KMS-11 (cell line): ENCODE measurements at regions not wholly inside any gene's neighbourhood (a gene's known extent, or its start where the extent isn't known, plus 50 kb on each side); places are given as distances from the start of the nearest gene placed in this dataset.

Source experiments
- H2AFZ ChIP-seq: fragments of 200-600 bp; sonication (generic); 2 replicates; pipeline ENCODE4 v1.6.1; 2016; ENCODE audit warnings: antibody characterized with exemption, mixed run types, low read depth
- H3K27ac ChIP-seq: fragments of 200-600 bp; sonication (generic); 2 replicates; pipeline ENCODE4 v1.6.1; 2016; ENCODE audit warnings: mild to moderate bottlenecking, mixed run types
- H3K27me3 ChIP-seq: fragments of 200-600 bp; sonication (generic); 2 replicates; pipeline ENCODE4 v1.6.1; 2017; ENCODE audit warnings: mild to moderate bottlenecking, low read depth, mixed run types, moderate library complexity; ENCODE audit not compliant: insufficient read depth
- H3K36me3 ChIP-seq: fragments of 200-600 bp; sonication (generic); 2 replicates; pipeline ENCODE4 v1.6.1; 2017; ENCODE audit warnings: mild to moderate bottlenecking, mixed run types; ENCODE audit not compliant: insufficient read depth
- H3K4me1 ChIP-seq: fragments of 200-600 bp; sonication (generic); 2 replicates; pipeline ENCODE4 v1.6.1; 2016; ENCODE audit warnings: mild to moderate bottlenecking, low read depth, mixed run types; ENCODE audit not compliant: poor library complexity, severe bottlenecking
- H3K4me2 ChIP-seq: fragments of 200-600 bp; sonication (generic); 2 replicates; pipeline ENCODE4 v1.7.0; 2016; ENCODE audit warnings: mild to moderate bottlenecking, mixed run types
- H3K4me3 ChIP-seq: fragments of 200-600 bp; sonication (generic); IDR thresholded peaks from 2 replicates; pipeline ENCODE4 v1.6.1; 2017; ENCODE audit warnings: low read depth, low read length, mixed read lengths; ENCODE audit not compliant: insufficient read depth
- H3K79me2 ChIP-seq: fragments of 200-600 bp; sonication (generic); 2 replicates; pipeline ENCODE4 v1.6.1; 2016; ENCODE audit warnings: low read depth, mixed run types; ENCODE audit not compliant: insufficient read depth
- H3K9ac ChIP-seq: fragments of 200-600 bp; sonication (generic); 2 replicates; pipeline ENCODE4 v1.6.1; 2016; ENCODE audit warnings: mild to moderate bottlenecking, mixed run types
- H4K20me1 ChIP-seq: fragments of 200-600 bp; sonication (generic); 2 replicates; pipeline ENCODE4 v1.6.1; 2016; ENCODE audit warnings: mild to moderate bottlenecking, mixed run types; ENCODE audit not compliant: insufficient read depth
- CTCF ChIP-seq: fragments of 200-600 bp; sonication (generic); conservative IDR thresholded peaks from 2 replicates; pipeline ENCODE4 v1.6.1; 2017; ENCODE audit warnings: low read depth, mild to moderate bottlenecking, antibody characterized with exemption, low read length, moderate library complexity, mixed read lengths

- Histone ChIP-seq H3K9ac (no peak overlapping the region), H3K36me3 (no peaks in the 10 kb centered on the region), H3K4me3 (no peak overlapping the region), H2AFZ (no peak overlapping the region), H3K79me2 (no peaks in the 10 kb centered on the region), H3K27me3 (no peaks in the 10 kb centered on the region), H3K4me1 (no peaks in the 10 kb centered on the region), H4K20me1 (no peaks in the 10 kb centered on the region), H3K4me2 (no peak overlapping the region), H3K27ac (no peak overlapping the region)
- no peak for TF ChIP-seq CTCF
Measured at GRCh38 chr16:52076801-52077201, 470.1 kb downstream of the TOX3 start.

- no peak overlapping the region for H2AFZ ChIP-seq
- no peak overlapping the region for H3K9ac ChIP-seq
- H3K27me3 ChIP-seq, result no peaks in the 10 kb centered on the region
- no peak overlapping the region for H3K27ac ChIP-seq
- H4K20me1 ChIP-seq, result no peaks in the 10 kb centered on the region
- H3K4me3 ChIP-seq, result no peak overlapping the region
- H3K36me3 ChIP-seq, result no peaks in the 10 kb centered on the region
- no peak overlapping the region for H3K4me2 ChIP-seq
- no peaks in the 10 kb centered on the region for H3K79me2 ChIP-seq
- no peak for TF ChIP-seq CTCF
- H3K4me1 ChIP-seq, result no peaks in the 10 kb centered on the region
Measured at GRCh38 chr16:52076332-52076731, 470.6 kb downstream of the TOX3 start.

GRCh38 chr16:52074133-52074532 lies 472.8 kb downstream of the TOX3 start:
- Histone ChIP-seq H3K4me1 (no peaks in the 10 kb centered on the region), H3K27me3 (no peaks in the 10 kb centered on the region), H3K36me3 (no peaks in the 10 kb centered on the region), H3K4me2 (no peak overlapping the region), H3K79me2 (no peaks in the 10 kb centered on the region), H2AFZ (no peak overlapping the region), H3K4me3 (no peak overlapping the region), H3K9ac (no peak overlapping the region), H4K20me1 (no peaks in the 10 kb centered on the region), H3K27ac (no peak overlapping the region)
- no peak for TF ChIP-seq CTCF

- Histone ChIP-seq H4K20me1 (no peaks in the 10 kb centered on the region), H3K4me1 (no peaks in the 10 kb centered on the region), H2AFZ (no peak overlapping the region), H3K27me3 (no peaks in the 10 kb centered on the region), H3K4me3 (no peak overlapping the region), H3K4me2 (no peak overlapping the region), H3K9ac (no peak overlapping the region), H3K27ac (no peak overlapping the region), H3K79me2 (no peaks in the 10 kb centered on the region), H3K36me3 (no peaks in the 10 kb centered on the region)
- TF ChIP-seq CTCF, result no peak
Measured at GRCh38 chr16:52073024-52073423, 473.9 kb downstream of the TOX3 start.

GRCh38 chr16:52071101-52071500 lies 475.8 kb downstream of the TOX3 start:
- Histone ChIP-seq H3K27ac (no peak overlapping the region), H3K36me3 (no peaks in the 10 kb centered on the region), H3K4me3 (no peak overlapping the region), H3K27me3 (no peaks in the 10 kb centered on the region), H3K4me2 (no peak overlapping the region), H3K4me1 (no peaks in the 10 kb centered on the region), H3K79me2 (no peaks in the 10 kb centered on the region), H4K20me1 (no peaks in the 10 kb centered on the region), H2AFZ (no peak overlapping the region), H3K9ac (no peak overlapping the region)
- no peak for TF ChIP-seq CTCF
